ENCODE measurements at regions not wholly inside any gene's neighbourhood (a gene's known extent, or its start where the extent isn't known, plus 50 kb on each side); places are given as distances from the start of the nearest gene placed in this dataset.

DNA sequence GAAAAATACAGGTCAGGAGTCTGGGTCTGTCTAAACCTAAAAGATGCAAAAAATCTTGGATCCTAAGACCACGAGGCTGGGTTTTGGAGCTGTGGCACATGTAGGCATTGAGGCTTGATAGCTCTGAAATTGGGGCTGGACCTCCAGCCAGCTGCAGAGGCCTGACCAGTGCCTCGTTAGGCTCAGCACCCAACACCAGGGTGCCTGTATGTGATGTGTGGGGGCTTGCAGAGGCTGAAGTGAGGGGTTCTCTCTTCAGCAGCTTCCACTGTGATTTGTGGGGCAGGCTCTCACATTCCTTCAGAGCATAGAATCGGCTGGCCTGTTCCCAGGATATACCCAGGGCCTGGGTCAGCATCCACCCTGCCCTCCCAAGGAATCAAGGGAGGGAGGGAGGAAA lies 247.8 kb downstream of the BUB3 start:
- in situ Hi-C loops (cut with MboI; ENCODE audit: low sequenced_read_pairs) = no loop called here

DNA sequence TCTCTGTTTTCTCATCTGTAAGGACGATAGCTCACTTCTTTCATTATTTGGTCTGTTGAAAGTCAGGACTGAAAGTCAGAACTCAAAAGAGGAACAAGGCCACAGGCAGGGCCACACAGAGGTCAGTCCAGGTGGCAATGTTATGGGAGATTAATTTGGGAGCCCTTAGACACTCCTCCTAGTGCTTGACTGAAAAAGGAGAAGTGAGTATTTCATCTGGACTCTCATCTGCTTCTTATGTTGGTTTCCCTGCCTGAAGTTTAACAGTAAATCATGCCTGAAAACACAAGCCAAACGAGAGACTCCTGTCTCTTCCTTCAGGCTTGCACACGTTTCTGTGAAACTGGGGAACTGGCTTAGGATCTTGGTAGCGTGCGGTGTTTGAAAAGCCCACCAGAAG lies 248.5 kb downstream of the BUB3 start:
- in situ Hi-C loops (cut with MboI; ENCODE audit: low sequenced_read_pairs) = no loop called here

DNA sequence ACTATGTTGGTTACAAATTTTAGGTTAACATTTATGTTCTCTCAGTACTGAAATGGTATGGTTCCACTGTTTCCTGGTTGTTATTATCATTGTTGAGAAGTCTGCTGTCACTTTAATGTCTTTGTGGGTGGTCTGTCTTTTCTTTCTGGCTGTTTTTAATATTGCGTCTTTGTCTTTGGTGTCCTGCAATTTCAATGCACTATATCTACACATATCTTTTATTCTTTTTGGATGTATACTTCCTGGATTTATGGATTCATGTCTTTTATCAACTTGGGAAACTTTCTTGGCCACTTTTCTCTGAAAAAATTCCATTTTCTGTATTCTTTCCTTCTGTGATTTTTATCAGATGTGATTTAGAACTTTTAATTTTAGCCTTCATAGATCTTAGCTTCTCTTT lies 250.2 kb downstream of the BUB3 start:
- in situ Hi-C loops (cut with MboI; ENCODE audit: low sequenced_read_pairs) = no loop called here

DNA sequence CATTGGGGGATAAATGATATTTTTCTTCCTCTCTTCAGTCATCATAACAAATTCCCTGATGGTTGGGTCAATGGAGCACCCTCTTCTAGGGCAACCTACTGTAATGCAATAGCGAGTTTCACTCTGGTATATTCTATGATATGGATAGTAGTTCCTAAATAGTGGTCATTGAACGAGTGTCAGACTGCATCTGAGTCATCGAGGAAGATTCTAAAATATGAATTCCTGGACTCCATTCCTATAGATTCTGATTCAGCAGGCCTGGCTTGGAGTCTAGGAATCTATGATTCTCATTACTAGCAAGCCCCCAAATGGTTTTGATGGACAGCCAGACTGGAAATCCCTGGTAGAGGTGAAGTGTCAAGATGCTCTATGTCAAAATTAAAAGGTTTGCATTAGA lies 254.5 kb downstream of the BUB3 start:
- in situ Hi-C loops (cut with MboI; ENCODE audit: low sequenced_read_pairs) = no loop called here

DNA sequence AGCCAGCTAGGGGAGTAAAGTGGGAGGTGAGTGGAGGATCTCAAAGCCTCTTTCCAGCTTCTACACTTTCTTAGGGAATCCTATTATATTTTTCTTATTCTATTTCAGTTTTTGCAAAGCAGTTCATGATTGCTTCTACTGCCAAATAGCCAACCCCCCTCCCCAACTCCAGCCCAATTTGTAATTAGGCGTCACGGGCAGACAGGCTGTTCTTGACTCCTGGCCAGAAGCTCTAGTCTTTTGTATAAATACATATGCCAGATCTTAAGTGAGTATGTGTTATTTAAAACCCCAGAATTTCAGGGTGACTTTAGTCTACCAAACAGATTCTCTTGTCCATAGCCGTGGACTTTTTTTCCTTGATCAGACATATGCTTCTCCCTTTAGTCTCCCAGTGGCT lies 255.2 kb downstream of the BUB3 start:
- in situ Hi-C loops (cut with MboI; ENCODE audit: low sequenced_read_pairs) = no loop called here

DNA sequence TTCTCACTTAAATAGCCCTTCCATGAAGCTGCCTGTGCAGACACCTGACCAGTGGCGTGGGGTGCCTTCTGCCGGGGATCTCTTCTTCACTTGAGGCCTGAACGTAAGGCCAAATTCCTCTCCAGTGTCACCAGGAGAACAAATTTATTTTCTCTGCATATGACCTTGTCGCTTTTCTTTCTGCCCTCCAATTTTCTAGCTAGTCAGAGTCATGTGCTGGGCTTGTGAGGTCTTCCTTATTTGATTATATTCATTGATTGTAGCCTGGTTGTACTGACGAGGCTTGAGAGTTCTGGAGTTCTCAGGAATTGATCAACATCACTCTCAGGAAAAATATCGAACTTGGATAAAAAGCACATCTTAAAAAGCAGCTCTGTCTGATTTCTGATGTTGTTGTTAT lies 255.7 kb downstream of the BUB3 start:
- in situ Hi-C loops (cut with MboI; ENCODE audit: low sequenced_read_pairs) = no loop called here

DNA sequence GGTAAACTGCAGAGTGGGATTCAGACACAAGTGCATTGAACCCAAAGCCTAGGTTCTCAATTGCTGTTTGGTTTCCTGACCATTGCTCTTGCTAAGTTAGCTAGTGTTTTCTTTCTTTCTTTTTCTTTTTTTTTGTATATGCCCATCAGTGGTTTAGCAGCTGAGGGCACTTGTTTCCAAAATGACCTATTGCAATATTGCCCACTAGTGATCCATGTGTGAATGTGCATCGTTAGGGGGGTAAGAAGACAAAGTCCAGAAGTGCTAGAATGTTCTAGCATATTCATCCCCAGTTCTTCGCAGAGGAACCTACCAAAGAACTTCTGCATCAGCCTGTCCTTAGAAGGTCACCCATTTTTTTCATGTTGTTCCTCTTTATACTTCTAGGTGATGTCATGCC lies 252.8 kb upstream of the GPR26 start:
- in situ Hi-C loops (cut with MboI; ENCODE audit: low sequenced_read_pairs) = no loop called here

DNA sequence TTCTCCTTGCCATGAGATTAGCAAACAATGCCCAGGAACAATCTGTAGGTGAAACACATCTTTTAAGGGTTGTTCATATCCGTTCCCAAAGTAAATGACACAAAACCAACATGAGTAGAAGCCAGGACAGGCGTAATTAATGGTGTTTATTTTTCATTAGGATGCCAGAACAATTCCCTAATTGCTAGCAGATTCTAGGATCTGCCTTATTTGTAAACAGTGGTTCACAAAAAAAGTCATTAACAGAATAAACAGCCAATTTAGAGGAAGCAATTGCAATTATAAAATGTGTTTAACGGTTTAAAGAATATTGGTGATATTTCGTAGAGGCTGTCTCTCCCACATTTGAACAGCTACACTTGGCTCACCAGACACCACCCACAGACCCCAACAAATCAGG lies 250.6 kb upstream of the GPR26 start:
- in situ Hi-C loops (cut with MboI; ENCODE audit: low sequenced_read_pairs) = no loop called here

DNA sequence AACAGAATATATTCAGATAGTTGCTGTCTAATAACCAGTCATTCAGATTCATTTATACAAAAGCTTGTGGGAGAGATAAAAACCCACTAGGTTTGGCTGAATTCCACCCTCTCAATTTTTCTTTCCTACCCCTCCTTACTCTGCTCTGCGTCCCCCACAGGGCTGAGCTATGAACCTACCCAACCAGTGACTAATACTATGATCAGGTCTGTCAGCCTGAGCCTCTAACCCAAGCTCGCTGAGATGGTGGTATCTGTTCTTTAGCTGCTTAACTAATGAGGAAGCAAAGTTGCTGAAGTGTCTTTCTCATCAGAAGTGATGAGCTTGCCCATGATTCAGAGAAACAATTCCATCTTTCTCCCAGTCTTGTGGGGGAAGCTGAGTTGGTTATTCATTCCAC lies 248.7 kb upstream of the GPR26 start:
- in situ Hi-C loops (cut with MboI; ENCODE audit: low sequenced_read_pairs) = no loop called here

DNA sequence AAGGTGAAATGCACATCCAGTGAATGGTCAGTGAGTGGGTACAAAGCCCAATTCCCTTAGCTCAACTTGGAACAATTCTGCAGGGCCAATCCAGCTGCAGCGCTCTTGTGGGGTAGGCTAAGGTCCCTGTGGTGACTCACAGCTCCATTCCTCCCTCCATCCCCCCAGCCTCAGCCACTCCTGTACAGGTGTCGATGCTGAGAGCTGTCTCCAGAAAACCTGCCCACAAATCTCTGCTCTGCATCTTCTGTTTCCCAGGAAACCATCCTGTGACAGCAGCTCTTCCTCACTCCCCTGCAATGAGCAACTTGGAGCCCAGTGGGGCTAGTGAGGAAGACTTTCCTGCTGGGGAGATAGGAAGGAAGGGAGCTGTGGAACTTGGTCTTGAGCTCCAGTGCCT lies 244.7 kb upstream of the GPR26 start:
- in situ Hi-C loops (cut with MboI; ENCODE audit: low sequenced_read_pairs) = no loop called here

DNA sequence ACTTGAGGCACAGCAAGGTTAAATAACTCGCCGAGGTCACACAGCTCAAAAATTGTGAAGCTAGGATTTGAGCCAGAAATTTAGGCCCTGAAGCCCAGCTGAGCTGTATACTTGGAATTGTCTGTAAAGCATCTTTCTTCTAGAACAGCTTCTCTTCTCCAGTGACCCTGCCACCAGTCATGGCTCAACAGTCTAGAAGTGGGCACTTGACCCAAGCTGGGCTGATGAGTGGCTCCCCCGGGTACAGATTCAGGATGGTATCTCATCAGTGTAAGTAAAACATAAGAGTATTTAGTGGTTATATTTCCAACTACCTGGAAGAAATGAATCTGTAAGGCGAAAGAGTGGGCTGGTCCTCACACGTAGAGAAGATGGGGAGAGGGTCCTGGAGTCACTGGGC lies 243.9 kb upstream of the GPR26 start:
- in situ Hi-C loops (cut with MboI; ENCODE audit: low sequenced_read_pairs) = no loop called here

DNA sequence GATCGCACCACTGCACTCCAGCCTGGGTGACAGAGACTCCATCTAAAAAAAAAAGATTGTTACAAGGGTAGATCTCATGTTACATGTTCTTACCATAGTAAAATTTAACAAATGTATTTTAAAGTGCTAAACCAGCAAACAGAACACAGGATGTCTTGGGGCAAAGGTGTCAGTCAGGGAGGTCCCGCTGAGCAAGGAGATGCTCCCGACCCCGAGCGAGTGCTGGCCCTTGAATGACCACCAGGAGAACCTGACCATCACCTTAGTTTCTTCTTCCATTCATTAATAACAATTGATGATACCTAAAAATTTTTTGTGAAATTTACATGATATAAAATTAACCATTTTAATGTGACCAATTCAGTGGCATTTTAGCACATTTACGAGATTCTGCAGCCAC lies 241.6 kb upstream of the GPR26 start:
- in situ Hi-C loops (cut with MboI; ENCODE audit: low sequenced_read_pairs) = no loop called here

DNA sequence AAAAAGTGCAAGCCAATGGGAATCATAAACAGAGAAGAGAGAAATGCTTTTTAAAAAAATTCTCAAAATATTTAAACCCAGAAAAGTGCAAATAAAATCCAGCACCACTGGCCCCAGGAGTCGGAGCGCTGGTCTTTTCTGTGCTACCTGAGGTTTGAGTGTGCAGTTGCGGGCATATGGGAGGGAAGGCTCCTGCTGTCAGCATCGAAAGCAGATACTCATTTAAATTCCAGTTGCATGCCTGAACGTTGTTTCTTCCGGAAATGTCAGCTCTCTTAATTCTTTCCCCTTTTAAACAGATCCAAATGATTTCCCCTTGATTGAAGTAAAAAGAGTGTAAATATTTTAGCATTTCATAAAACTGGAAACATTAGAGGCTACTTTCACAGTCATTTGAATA lies 240.5 kb upstream of the GPR26 start:
- in situ Hi-C loops (cut with MboI; ENCODE audit: low sequenced_read_pairs) = no loop called here

DNA sequence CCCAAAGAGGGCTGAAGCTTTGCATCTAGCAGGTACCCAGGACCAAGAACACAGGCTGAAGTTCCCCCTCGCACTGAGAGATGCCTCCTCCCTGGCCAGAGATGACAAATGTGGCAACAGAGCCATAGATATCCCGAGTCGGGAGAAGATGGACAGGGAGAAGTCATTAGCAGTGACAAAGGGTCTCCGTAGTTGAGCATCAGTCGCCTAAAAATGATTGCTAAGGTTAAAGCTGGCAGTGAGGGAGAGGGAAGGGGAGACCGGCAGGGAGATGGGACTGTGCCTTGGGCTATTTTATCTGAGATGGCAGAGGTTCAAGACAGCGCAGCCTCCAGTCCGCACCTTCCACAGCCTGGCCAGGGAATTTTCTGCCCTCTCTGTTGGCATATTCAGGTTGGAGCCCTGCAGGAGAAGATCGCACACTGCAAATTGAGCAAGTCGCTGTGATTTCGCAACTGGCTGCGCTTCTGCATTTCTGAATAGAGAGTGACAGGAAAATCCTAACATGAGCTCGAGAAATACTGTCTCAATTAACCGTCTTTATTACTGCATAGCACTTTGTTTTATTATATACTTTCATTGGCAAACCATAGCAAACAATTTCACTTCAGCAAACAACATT lies 238.9 kb upstream of the GPR26 start:
- in situ Hi-C loops (cut with MboI; ENCODE audit: low sequenced_read_pairs) = no loop called here

DNA sequence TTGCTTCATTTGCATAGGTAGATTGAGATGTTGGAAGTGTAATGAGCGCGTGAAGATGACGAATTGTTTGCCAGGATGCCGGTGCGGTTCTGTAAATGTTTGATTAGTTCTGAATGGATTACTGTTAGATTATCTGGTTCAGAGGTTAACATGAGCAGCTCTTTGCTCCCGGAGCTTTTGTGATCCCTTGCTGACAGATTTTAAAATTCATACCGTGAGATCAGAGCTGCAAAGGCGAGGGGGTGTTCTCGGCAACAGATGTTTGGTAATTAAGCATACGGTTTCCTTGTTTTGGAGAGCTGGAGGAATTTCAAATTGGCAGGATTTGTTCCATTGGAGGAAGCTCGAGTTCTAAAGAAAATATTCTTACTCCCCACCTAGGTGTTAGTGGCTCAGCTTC lies 237.8 kb upstream of the GPR26 start:
- in situ Hi-C loops (cut with MboI; ENCODE audit: low sequenced_read_pairs) = no loop called here

DNA sequence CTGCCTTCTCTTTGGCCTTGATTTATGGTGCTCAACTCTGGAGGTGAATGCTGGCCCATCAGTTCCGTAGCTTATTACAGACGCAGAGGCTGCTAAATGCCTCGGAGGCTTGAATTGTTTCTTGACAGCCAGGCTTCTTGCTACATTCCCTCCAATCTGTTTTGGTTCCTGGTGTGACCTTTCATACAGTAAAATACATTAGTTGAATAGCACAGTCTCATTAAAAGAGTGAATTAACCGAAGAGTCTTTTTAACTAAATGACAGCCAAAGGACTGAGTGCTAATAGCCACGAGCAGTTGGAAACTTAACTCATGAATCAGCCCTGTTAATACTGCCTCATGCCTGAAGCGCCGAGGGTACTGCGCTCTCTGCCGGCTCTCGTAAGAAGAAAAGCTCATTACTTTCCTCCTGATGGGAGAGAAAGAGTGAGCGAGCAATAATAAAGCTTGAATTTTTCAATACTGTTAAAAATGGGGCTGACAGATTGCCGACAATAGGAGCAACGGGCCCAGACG lies 236.4 kb upstream of the GPR26 start:
- in situ Hi-C loops (cut with MboI; ENCODE audit: low sequenced_read_pairs) = no loop called here

DNA sequence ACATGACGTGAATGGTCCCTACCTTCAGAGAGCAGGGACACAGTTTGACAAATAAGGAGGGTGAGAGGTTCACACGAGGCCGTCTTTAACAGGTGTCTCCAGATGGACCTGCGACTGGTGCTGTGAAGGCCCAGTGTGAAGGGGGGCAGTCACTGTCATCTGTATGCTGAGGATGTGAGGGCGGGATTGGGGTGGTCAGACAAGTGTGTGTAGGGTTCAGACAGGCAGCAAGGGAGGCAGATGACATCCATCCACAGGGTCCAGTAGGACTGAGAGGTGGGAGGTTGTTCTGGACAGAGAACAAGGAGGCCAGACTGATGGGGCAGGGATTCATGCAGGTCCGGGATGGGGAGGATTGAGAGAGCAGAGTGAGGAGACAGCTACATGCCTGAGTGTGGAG lies 232.6 kb upstream of the GPR26 start:
- in situ Hi-C loops (cut with MboI; ENCODE audit: low sequenced_read_pairs) = no loop called here

DNA sequence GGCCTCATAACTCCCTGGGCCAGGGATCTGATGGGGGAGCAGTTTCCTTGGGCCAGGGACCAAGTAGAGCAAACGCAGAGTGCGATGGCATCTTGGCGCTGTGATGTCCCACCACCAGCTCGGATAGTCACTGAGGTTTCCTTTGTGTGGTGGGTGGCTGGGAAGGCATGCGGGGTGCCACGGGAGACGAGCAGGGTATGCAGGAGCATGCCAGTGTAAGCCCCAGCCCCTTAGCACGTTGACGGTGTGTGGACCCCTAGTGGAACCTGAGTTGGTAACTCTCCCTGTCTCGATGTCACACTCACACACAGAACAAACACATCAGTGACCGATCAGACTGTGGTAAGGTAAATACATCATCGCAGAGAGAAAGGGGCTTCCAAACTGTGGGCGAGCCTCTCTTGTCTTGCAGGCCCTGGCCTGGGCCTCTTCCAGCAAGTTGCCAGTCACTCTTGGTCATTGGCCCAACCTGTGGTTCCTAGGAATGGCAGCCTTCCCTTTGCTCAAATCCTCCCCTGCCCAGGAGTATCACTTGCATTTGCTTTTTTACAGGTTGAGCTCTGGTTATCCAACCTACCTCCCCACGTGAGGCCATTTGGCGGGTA lies 231.6 kb upstream of the GPR26 start:
- in situ Hi-C loops (cut with MboI; ENCODE audit: low sequenced_read_pairs) = no loop called here

DNA sequence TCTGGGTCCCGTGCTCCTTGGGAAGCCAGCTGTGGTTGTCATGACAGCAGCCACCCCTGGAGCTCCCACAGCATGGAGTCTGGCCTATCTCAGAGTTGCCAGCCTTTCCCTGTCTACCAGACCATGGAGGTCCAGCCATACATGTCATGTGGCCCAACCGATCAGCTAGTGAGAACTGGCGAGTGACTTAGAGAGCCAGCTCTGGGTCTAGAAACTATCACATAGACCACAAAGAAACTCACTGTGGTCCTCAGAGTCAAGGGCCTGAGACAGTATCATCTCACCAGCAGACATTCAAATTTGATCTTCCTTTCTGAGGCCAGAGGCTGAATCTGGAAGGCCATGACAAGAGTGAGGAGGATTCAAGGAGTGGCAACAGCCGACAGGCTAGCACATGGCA lies 223.3 kb upstream of the GPR26 start:
- in situ Hi-C loops (cut with MboI; ENCODE audit: low sequenced_read_pairs) = no loop called here

DNA sequence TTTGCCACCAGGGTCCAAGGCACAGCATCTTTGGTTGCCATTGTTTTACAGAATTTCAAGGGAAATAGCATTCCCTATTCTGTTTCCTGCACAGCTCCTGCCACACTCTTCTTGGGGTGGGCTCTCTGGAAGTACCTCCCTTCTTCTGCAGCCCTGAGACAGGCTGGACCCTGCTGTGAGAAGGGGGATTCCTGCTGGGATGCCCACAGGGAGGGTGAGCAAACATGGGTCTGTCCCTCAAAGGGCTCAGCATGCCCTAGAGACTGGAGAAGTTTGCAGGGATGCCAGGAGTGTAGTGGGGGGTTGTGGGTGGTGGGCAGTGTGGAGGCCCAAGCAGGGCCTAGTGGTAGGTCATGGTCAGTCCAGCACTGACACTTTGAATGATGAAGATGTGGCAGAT lies 222.2 kb upstream of the GPR26 start:
- in situ Hi-C loops (cut with MboI; ENCODE audit: low sequenced_read_pairs) = no loop called here

DNA sequence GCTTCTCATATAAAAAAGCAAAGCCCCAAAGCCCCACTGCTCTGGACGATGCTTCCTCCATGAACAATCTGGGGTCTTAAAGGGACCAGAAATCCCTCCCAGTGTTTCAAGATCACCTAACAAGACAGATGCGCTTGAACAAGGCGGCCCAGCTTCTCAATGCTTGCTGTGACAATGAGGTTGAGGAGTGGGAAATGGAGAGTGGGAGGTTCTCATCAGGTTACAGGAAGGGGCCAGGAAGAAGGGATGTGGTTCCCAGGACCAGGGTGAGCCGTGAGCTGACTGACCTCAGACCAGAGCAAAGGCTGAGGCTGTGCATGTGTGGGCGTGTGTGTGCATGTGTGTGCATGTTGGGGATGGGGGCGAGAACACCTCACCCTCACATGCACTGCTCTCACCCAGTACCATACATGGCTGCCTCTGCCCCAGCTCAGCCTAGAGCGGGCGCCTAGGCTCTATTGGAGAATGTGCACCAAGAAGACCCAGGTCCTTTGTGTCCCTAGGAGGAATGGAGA lies 220.8 kb upstream of the GPR26 start:
- in situ Hi-C loops (cut with MboI; ENCODE audit: low sequenced_read_pairs) = no loop called here

DNA sequence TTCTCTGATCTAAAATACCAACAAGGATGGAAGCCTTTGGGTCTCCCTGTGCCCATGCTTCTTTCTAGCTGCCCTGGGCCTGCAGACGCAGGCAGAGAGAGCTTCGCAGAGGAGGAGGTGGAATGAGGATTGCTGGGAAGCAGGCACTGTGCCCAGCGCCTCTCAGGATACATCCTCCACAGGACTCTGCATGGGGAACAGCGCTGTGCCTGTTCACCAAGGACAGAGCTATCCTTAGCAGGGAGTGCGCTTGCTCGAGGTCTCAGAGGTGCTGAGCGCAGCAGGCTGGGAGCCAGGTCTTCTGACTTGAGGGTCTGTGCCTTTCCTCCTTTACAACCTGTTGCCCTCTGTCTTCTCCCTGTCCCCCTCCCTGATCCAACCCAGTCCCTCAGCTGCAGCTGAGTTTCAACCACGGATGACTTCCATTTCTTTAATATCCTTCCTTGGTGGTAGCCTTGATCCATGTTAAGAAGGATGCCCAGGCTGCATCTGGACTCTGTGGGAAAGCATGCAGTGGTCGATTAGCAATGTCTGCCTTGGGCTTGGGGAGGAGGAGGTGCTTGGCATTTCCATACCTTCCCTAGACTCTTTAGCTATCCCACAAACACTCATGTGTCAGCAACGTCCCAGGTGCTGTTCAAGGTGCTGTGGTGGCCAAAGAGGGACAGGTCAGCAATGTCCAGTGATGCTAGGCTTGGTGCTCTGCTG lies 219.6 kb upstream of the GPR26 start:
- in situ Hi-C loops (cut with MboI; ENCODE audit: low sequenced_read_pairs) = no loop called here
